NT2/D1 (cell line): ENCODE measurements at regions not wholly inside any gene's neighbourhood (a gene's known extent, or its start where the extent isn't known, plus 50 kb on each side); places are given as distances from the start of the nearest gene placed in this dataset.

Experiments
- SUZ12 ChIP-seq: IDR thresholded peaks from 2 replicates; pipeline ENCODE4 v1.6.1; 2011; ENCODE audit not compliant: insufficient read length, insufficient read depth; ENCODE audit errors: extremely low read depth
- YY1 ChIP-seq: IDR thresholded peaks from 2 replicates; pipeline ENCODE4 v1.6.1; 2011; ENCODE audit not compliant: insufficient read length, insufficient read depth
- ZNF274 ChIP-seq: IDR thresholded peaks from 2 replicates; pipeline ENCODE4 v1.6.1; 2011; ENCODE audit warnings: mild to moderate bottlenecking, low read depth, low read length

GRCh38 chr22:22703715-22704114 is 59.3 kb downstream of the GGTLC2 start:
- TF ChIP-seq YY1 (no peak), SUZ12 (no peak), ZNF274 (no peak)
